OCI-LY1 (cell line): ENCODE measurements at regions not wholly inside any gene's neighbourhood (a gene's known extent, or its start where the extent isn't known, plus 50 kb on each side); places are given as distances from the start of the nearest gene placed in this dataset.

Source experiments
- CTCF ChIP-seq: fragments of 200-600 bp; sonication (generic), shearing (Covaris generic); IDR thresholded peaks from 2 replicates; pipeline ENCODE4 v1.5.1; 2017; ENCODE audit warnings: mild to moderate bottlenecking, antibody characterized with exemption, low read length, moderate library complexity, mixed read lengths
- EZH2 ChIP-seq: fragments of 200-600 bp; sonication (generic), shearing (Covaris generic); IDR thresholded peaks from 2 replicates; pipeline ENCODE4 v1.8.0; 2017; ENCODE audit warnings: borderline replicate concordance, mixed run types, mild to moderate bottlenecking, antibody characterized with exemption, low read length, moderate library complexity, mixed read lengths

GRCh38 chr2:6556755-6557154 is 309.0 kb downstream of the CMPK2 start:
- no peak for TF ChIP-seq CTCF
- no peak for TF ChIP-seq EZH2
